Brain microvascular endothelial cell (primary cell): ENCODE measurements at regions not wholly inside any gene's neighbourhood (a gene's known extent, or its start where the extent isn't known, plus 50 kb on each side); places are given as distances from the start of the nearest gene placed in this dataset.
"Not testable (repeated sequence)": the region's sequence is repeated elsewhere in the genome, so short reads cannot be mapped to it uniquely, and the experiment has no call there.

Experiments
- DNase-seq: peaks from one replicate; pipeline ENCODE4 v3.0.0-alpha.2; 2020
- H3K27ac ChIP-seq: fragments of 250-450 bp; sonication (Bioruptor Pico); 2 replicates; pipeline ENCODE4 v1.5.1; 2020; ENCODE audit warnings: mild to moderate bottlenecking, moderate library complexity
- H3K27me3 ChIP-seq: fragments of 250-450 bp; sonication (Bioruptor Pico); replicated peaks from 2 replicates; pipeline ENCODE4 v1.5.1; 2020; ENCODE audit warnings: mild to moderate bottlenecking
- H3K36me3 ChIP-seq: fragments of 250-450 bp; sonication (Bioruptor Pico); replicated peaks from 2 replicates; pipeline ENCODE4 v1.5.1; 2020; ENCODE audit warnings: mild to moderate bottlenecking
- H3K4me3 ChIP-seq: 2 replicates; pipeline ENCODE4 v1.5.1; 2011; ENCODE audit warnings: low read depth, mild to moderate bottlenecking, control low read depth, low read length, moderate library complexity
- CTCF ChIP-seq: IDR thresholded peaks from 2 replicates; pipeline ENCODE4 v1.5.1; 2011; ENCODE audit warnings: low read depth, mild to moderate bottlenecking, moderate library complexity, low read length, control low read depth, inconsistent platforms; ENCODE audit errors: missing control alignments
- in situ Hi-C: cut with HindIII; loops from 2 replicates; pipeline ENCODE4 v1.10.0; 2017; ENCODE audit warnings: low sequenced_read_pairs, low pct_ligation_motif_present

- Histone ChIP-seq H3K27me3 (no peaks in the 10 kb centered on the region), H3K27ac (no peak overlapping the region), H3K36me3 (no peaks in the 10 kb centered on the region), H3K4me3 (no peak overlapping the region)
- TF ChIP-seq CTCF, result no peak
- DNase-seq, result no peak
- in situ Hi-C loops, result no loop called here
These were observed 121.1 kb downstream of the MEX3B start for GRCh38 chr15:81924729-81925128.

GRCh38 chr15:81923561-81924350 is 122.1 kb downstream of the MEX3B start:
- Histone ChIP-seq H3K4me3 (no peak overlapping the region), H3K27ac (no peak overlapping the region), H3K36me3 (no peaks in the 10 kb centered on the region), H3K27me3 (no peaks in the 10 kb centered on the region)
- DNase-seq, result no peak
- no peak for TF ChIP-seq CTCF
- in situ Hi-C loops, result no loop called here

- H3K27ac ChIP-seq, result no peak overlapping the region
- in situ Hi-C loops, result no loop called here
- no peaks in the 10 kb centered on the region for H3K27me3 ChIP-seq
- no peak for TF ChIP-seq CTCF
- no peaks in the 10 kb centered on the region for H3K36me3 ChIP-seq
- DNase-seq, result no peak
- H3K4me3 ChIP-seq, result no peak overlapping the region
These were observed 123.7 kb downstream of the MEX3B start for GRCh38 chr15:81922143-81922542.

- H3K4me3 ChIP-seq, result no peak overlapping the region
- no peak for TF ChIP-seq CTCF
- no peak overlapping the region for H3K27ac ChIP-seq
- in situ Hi-C loops, result no loop called here
- no peaks in the 10 kb centered on the region for H3K27me3 ChIP-seq
- H3K36me3 ChIP-seq, result no peaks in the 10 kb centered on the region
- no peak for DNase-seq
These were observed 124.7 kb downstream of the MEX3B start for GRCh38 chr15:81921163-81921562.

GRCh38 chr15:81918767-81919166 is 127.1 kb downstream of the MEX3B start:
- DNase-seq, H3K4me3 ChIP-seq, H3K27me3 ChIP-seq, H3K27ac ChIP-seq, H3K36me3 ChIP-seq, in situ Hi-C loops: not testable (repeated sequence)

- H3K27ac ChIP-seq, result no peak overlapping the region
- no peak for DNase-seq
- H3K4me3 ChIP-seq, result no peak overlapping the region
- no peaks in the 10 kb centered on the region for H3K36me3 ChIP-seq
- in situ Hi-C loops, result no loop called here
- H3K27me3 ChIP-seq, result no peaks in the 10 kb centered on the region
- no peak for TF ChIP-seq CTCF
These were observed 129.4 kb downstream of the MEX3B start for GRCh38 chr15:81916451-81916850.
